B cell (primary cell): ENCODE measurements at regions not wholly inside any gene's neighbourhood (a gene's known extent, or its start where the extent isn't known, plus 50 kb on each side); places are given as distances from the start of the nearest gene placed in this dataset.

Source experiments
- CTCF ChIP-seq: fragments of 200-600 bp; IDR thresholded peaks from one replicate; pipeline ENCODE4 v1.8.0; 2022; ENCODE audit warnings: antibody characterized with exemption, mild to moderate bottlenecking
- EZH2 ChIP-seq: IDR thresholded peaks from 2 replicates; pipeline ENCODE4 v1.6.1; 2012; ENCODE audit warnings: borderline replicate concordance, low read depth, mild to moderate bottlenecking, moderate library complexity, low read length; ENCODE audit not compliant: insufficient read depth, poor library complexity, severe bottlenecking

GRCh38 chr18:61628085-61628484, 264.7 kb downstream of the RNF152 start:
- no peak for TF ChIP-seq CTCF
- TF ChIP-seq EZH2, result no peak
